HCT116 (cell line): ENCODE measurements at regions not wholly inside any gene's neighbourhood (a gene's known extent, or its start where the extent isn't known, plus 50 kb on each side); places are given as distances from the start of the nearest gene placed in this dataset.

ENCODE experiments used
- ATAC-seq: fragments of 200-7000 bp; cut with Tn5 transposase; 2 replicates; pipeline ENCODE4 v1.9.1; 2020; ENCODE audit warnings: mild to moderate bottlenecking, moderate library complexity
- BruUV-seq: library from RNA; stranded (reverse); fragments of 400-500 nt; replicated peaks from 2 replicates; lab custom pipeline; 2021; lab: Mats Ljungman, UMichigan
- CTCF ChIA-PET: fragments of 300-600 bp; sonication (Branson Sonifier 250); formaldehyde crosslinking; loops from one replicate; lab custom pipeline; 2021; ENCODE audit warnings: antibody characterized with exemption; lab: Charles Lee
- POLR2A ChIA-PET: fragments of 300-600, 350-600 bp; sonication (Branson Sonifier 250); formaldehyde crosslinking; loops from one replicate; lab custom pipeline; 2021; ENCODE audit warnings: antibody characterized with exemption; lab: Charles Lee
- RAD21 ChIA-PET, 2 experiments: fragments of 300-600 bp; sonication (Branson Sonifier 250); formaldehyde crosslinking; loops; one replicate each; lab custom pipeline; 2023; ENCODE audit warnings: low total read pairs in 2 of 2; ENCODE audit not compliant: uncharacterized antibody in 2 of 2, unreplicated experiment in 2 of 2, low non-redundant PET in 1 of 2; lab: Charles Lee
- DNase-seq: peaks from one replicate; pipeline ENCODE4 v3.0.0-alpha.2; 2010; ENCODE audit warnings: low read depth, low spot score
- H2AFZ ChIP-seq: fragments of 200-600 bp; shearing (Covaris generic), sonication (generic); 2 replicates; pipeline ENCODE4 v1.6.1; 2017; ENCODE audit warnings: low read depth, mixed run types, mixed read lengths, antibody characterized with exemption, low read length; ENCODE audit not compliant: poor library complexity, severe bottlenecking
- H3K27ac ChIP-seq: 2 replicates; pipeline ENCODE4 v1.5.1; 2012; ENCODE audit warnings: low read depth, low read length
- H3K27me3 ChIP-seq: fragments of 200-600 bp; sonication (generic); 2 replicates; pipeline ENCODE4 v1.6.1; 2016; ENCODE audit warnings: mixed run types, low read length, mixed read lengths; ENCODE audit not compliant: insufficient read depth
- H3K36me3 ChIP-seq, 2 experiments: fragments of 200-500 bp in 1 of 2; fragments of 200-600 bp in 1 of 2; sonication (Bioruptor generic) in 1 of 2; sonication (generic) in 1 of 2; 2 replicates each; pipeline versions ENCODE4 v1.5.1 to v1.6.1; 2014 to 2016; ENCODE audit warnings: low read length in 2 of 2, inconsistent platforms in 1 of 2, mixed read lengths in 1 of 2, mixed run types in 1 of 2; ENCODE audit not compliant: insufficient read depth in 2 of 2, control insufficient read depth in 1 of 2
- H3K4me1 ChIP-seq, 2 experiments: fragments of 200-600 bp in 1 of 2; sonication (generic) in 1 of 2; 2 replicates each; pipeline versions ENCODE4 v1.5.1 to v1.6.1; 2012 to 2017; ENCODE audit warnings: low read length in 2 of 2, inconsistent platforms in 1 of 2, mild to moderate bottlenecking in 1 of 2, mixed read lengths in 1 of 2, mixed run types in 1 of 2, moderate library complexity in 1 of 2; ENCODE audit not compliant: insufficient read depth in 2 of 2, control insufficient read depth in 1 of 2
- H3K4me2 ChIP-seq: fragments of 200-600 bp; sonication (generic); 2 replicates; pipeline ENCODE4 v1.6.1; 2017; ENCODE audit warnings: mixed run types, low read length, mixed read lengths
- H3K4me3 ChIP-seq, 2 experiments: fragments of 200-600 bp in 1 of 2; sonication (generic) in 1 of 2; replicated peaks in 1 of 2; 2 replicates each; pipeline ENCODE4 v1.5.1; 2011 to 2016; ENCODE audit warnings: low read length in 2 of 2, control low read depth in 1 of 2, low read depth in 1 of 2, mild to moderate bottlenecking in 1 of 2, mixed read lengths in 1 of 2, mixed run types in 1 of 2
- H3K79me2 ChIP-seq: fragments of 200-600 bp; sonication (generic); 2 replicates; pipeline ENCODE4 v1.6.1; 2017; ENCODE audit warnings: mild to moderate bottlenecking, mixed run types, low read length, moderate library complexity, mixed read lengths; ENCODE audit not compliant: insufficient read depth
- H3K9ac ChIP-seq: fragments of 200-600 bp; sonication (generic); 2 replicates; pipeline ENCODE4 v1.6.1; 2016; ENCODE audit warnings: low read length, mixed read lengths
- H3K9me2 ChIP-seq: fragments of 200-600 bp; sonication (generic), shearing (Covaris generic); 2 replicates; pipeline ENCODE4 v1.6.1; 2017; ENCODE audit warnings: mixed run types, mild to moderate bottlenecking, moderate library complexity; ENCODE audit not compliant: insufficient read depth
- H3K9me3 ChIP-seq, 2 experiments: fragments of 200-500 bp in 1 of 2; fragments of 200-600 bp in 1 of 2; sonication (Bioruptor generic) in 1 of 2; sonication (generic) in 1 of 2; 2 replicates each; pipeline ENCODE4 v1.6.1; 2014 to 2017; ENCODE audit warnings: low read length in 2 of 2, mixed read lengths in 2 of 2, inconsistent platforms in 1 of 2, low read depth in 1 of 2, mild to moderate bottlenecking in 1 of 2, mixed run types in 1 of 2, moderate library complexity in 1 of 2; ENCODE audit not compliant: control insufficient read depth in 1 of 2, insufficient read depth in 1 of 2
- H4K20me1 ChIP-seq: fragments of 200-600 bp; sonication (generic), shearing (Covaris generic); 2 replicates; pipeline ENCODE4 v1.6.1; 2017; ENCODE audit warnings: mixed run types, mild to moderate bottlenecking, moderate library complexity; ENCODE audit not compliant: insufficient read depth
- CBX3 ChIP-seq: IDR thresholded peaks from 2 replicates; pipeline ENCODE4 v1.6.1; 2012; ENCODE audit warnings: low read depth
- CEBPB ChIP-seq: IDR thresholded peaks from 2 replicates; pipeline ENCODE4 v1.6.1; 2012; ENCODE audit warnings: low read depth
- ELF1 ChIP-seq: IDR thresholded peaks from 2 replicates; pipeline ENCODE4 v1.6.1; 2012; ENCODE audit warnings: low read depth, borderline replicate concordance
- EZH2phosphoT487 ChIP-seq: fragments of 200-600 bp; IDR thresholded peaks from 2 replicates; pipeline ENCODE4 v1.6.1; 2018; ENCODE audit warnings: antibody characterized with exemption, borderline replicate concordance
- JUND ChIP-seq: IDR thresholded peaks from 2 replicates; pipeline ENCODE4 v1.6.1; 2012
- POLR2AphosphoS5 ChIP-seq: IDR thresholded peaks from 2 replicates; pipeline ENCODE4 v1.6.1; 2011; ENCODE audit warnings: mild to moderate bottlenecking, low read depth, low read length, moderate library complexity
- RAD21 ChIP-seq: IDR thresholded peaks from 2 replicates; pipeline ENCODE4 v1.6.1; 2012; ENCODE audit warnings: low read depth, mild to moderate bottlenecking
- SP1 ChIP-seq: IDR thresholded peaks from 2 replicates; pipeline ENCODE4 v1.6.1; 2012; ENCODE audit warnings: low read depth
- SRF ChIP-seq: IDR thresholded peaks from 2 replicates; pipeline ENCODE4 v1.6.1; 2012; ENCODE audit warnings: low read depth
- TCF7L2 ChIP-seq: IDR thresholded peaks from 2 replicates; pipeline ENCODE4 v1.7.0; 2011; ENCODE audit warnings: borderline replicate concordance, inconsistent platforms; ENCODE audit not compliant: insufficient read depth, insufficient read length; ENCODE audit errors: extremely low read depth
- YY1 ChIP-seq: IDR thresholded peaks from 2 replicates; pipeline ENCODE4 v1.6.1; 2011; ENCODE audit warnings: low read length, low read depth, moderate library complexity, mild to moderate bottlenecking; ENCODE audit not compliant: insufficient replicate concordance; ENCODE audit errors: extremely low read depth
- ZFX ChIP-seq: fragments of 450-650 bp; IDR thresholded peaks from 2 replicates; pipeline ENCODE4 v1.6.1; 2017
- ZNF274 ChIP-seq: fragments of 200-500 bp; sonication (Bioruptor generic); IDR thresholded peaks from 2 replicates; pipeline ENCODE4 v1.6.1; 2014; ENCODE audit warnings: mild to moderate bottlenecking, low read depth, low read length, inconsistent platforms
- intact Hi-C: fragments of 100-400 bp; cut with micrococcal nuclease; formaldehyde crosslinking; loops from 2 replicates; pipeline ENCODE4 v1.10.0; 2022
- TF ChIP-seq, protein P1 (sequence below), 3 experiments: fragments of 200-600 bp in 1 of 3; sonication (generic) in 1 of 3; IDR thresholded peaks in 2 of 3; conservative IDR thresholded peaks in 1 of 3; 2 replicates each; pipeline ENCODE4 v1.5.1; 2012 to 2017; ENCODE audit warnings: low read depth in 2 of 3, low read length in 2 of 3, antibody characterized with exemption in 1 of 3, borderline replicate concordance in 1 of 3, control low read depth in 1 of 3, mild to moderate bottlenecking in 1 of 3, mixed read lengths in 1 of 3, mixed run types in 1 of 3, moderate library complexity in 1 of 3; ENCODE audit not compliant: insufficient read depth in 1 of 3
- TF ChIP-seq, protein P2 (sequence below): IDR thresholded peaks from 2 replicates; pipeline ENCODE4 v1.6.1; 2012
- TF ChIP-seq, protein P3 (sequence below): IDR thresholded peaks from 2 replicates; pipeline ENCODE4 v1.6.1; 2012
- TF ChIP-seq, protein P4 (sequence below): IDR thresholded peaks from 2 replicates; pipeline ENCODE4 v1.6.1; 2012; ENCODE audit warnings: low read depth

DNA sequence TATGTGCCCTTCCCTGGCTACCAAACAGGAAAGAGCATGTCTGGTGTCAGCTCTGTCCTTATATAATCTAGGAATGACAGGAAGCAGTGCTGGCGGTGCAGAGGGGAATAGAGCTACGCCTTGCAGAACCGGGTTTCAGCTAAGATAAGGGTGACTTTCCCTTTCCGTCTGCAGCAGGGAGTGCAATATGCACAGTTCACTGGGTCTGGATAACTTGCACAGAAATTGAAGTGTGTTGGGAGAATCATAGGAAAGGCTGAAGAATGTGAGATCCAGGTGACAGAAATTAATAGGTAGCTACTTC is 90.0 kb upstream of the TSHZ3 start:
- H3K4me1 ChIP-seq, result no peaks in the 10 kb centered on the region
- no peaks in the 10 kb centered on the region for H3K36me3 ChIP-seq
- H3K4me2 ChIP-seq, result no peak overlapping the region
- H2AFZ ChIP-seq, result no peak overlapping the region
- RAD21 ChIA-PET, result no interaction called here
- H3K27me3 ChIP-seq, result no peaks in the 10 kb centered on the region
- H3K9me2 ChIP-seq, result no peaks in the 10 kb centered on the region
- no peak for TF ChIP-seq ELF1
- TF ChIP-seq SP1, result no peak
- no peak for TF ChIP-seq JUND
- no peak for ATAC-seq
- peaks cover 9 to 43% of the 10 kb centered on the region in 2 experiments; a peak in 2 of 4 replicates for H3K9me3 ChIP-seq
- CTCF ChIA-PET, result no interaction called here
- intact Hi-C loops, result no loop called here
- H3K9ac ChIP-seq, result no peak overlapping the region
- no TSS peak for BruUV-seq
- no peaks in the 10 kb centered on the region for H4K20me1 ChIP-seq
- no peak for DNase-seq
- no peak overlapping the region for H3K4me3 ChIP-seq
- no peak overlapping the region for H3K27ac ChIP-seq
- POLR2A ChIA-PET, result no interaction called here
- H3K79me2 ChIP-seq, result no peaks in the 10 kb centered on the region

DNA sequence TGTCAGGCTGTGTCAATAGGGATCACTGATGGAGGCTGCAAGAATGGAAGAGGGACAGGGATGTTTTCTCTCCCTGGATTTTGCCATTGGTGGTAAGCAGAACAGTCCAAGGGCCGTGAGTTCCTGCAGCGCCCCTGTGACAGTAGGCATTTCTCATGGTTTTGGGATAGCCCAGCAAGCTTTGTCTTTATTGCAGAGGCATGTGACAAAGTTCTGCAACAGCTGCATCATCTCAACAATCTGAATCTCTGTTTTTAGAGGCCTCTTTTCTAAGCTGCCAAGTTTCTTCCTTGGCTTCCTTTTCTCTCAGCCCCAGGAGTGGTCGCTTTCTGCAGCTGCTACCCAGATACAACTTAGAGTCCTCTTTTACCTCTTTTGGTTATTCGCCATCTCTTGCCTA is 95.7 kb upstream of the TSHZ3 start:
- H2AFZ ChIP-seq, result no peak overlapping the region
- no peaks in the 10 kb centered on the region for H3K9me2 ChIP-seq
- ChIA-PET CTCF (no interaction called here), POLR2A (no interaction called here), RAD21 (no interaction called here)
- H3K9ac ChIP-seq, result no peak overlapping the region
- no peak overlapping the region for H3K4me3 ChIP-seq
- no peaks in the 10 kb centered on the region for H4K20me1 ChIP-seq
- no peaks in the 10 kb centered on the region for H3K27me3 ChIP-seq
- DNase-seq (no peak), ATAC-seq (no peak)
- no peaks in the 10 kb centered on the region for H3K4me1 ChIP-seq
- H3K36me3 ChIP-seq, result no peaks in the 10 kb centered on the region
- H3K9me3 ChIP-seq, result peaks cover 4 to 31% of the 10 kb centered on the region in 2 experiments; a peak in 2 of 4 replicates
- BruUV-seq, result no TSS peak
- no peaks in the 10 kb centered on the region for H3K79me2 ChIP-seq
- H3K27ac ChIP-seq, result no peak overlapping the region
- H3K4me2 ChIP-seq, result no peak overlapping the region
- intact Hi-C loops, result no loop called here
- TF ChIP-seq ELF1 (no peak), YY1 (no peak), RAD21 (no peak), SRF (no peak), JUND (no peak), ZFX (no peak), POLR2AphosphoS5 (no peak), EZH2phosphoT487 (no peak), CEBPB (no peak), TCF7L2 (no peak), ZNF274 (no peak), CBX3 (no peak), SP1 (no peak)
- TF ChIP-seq, protein P1, sequence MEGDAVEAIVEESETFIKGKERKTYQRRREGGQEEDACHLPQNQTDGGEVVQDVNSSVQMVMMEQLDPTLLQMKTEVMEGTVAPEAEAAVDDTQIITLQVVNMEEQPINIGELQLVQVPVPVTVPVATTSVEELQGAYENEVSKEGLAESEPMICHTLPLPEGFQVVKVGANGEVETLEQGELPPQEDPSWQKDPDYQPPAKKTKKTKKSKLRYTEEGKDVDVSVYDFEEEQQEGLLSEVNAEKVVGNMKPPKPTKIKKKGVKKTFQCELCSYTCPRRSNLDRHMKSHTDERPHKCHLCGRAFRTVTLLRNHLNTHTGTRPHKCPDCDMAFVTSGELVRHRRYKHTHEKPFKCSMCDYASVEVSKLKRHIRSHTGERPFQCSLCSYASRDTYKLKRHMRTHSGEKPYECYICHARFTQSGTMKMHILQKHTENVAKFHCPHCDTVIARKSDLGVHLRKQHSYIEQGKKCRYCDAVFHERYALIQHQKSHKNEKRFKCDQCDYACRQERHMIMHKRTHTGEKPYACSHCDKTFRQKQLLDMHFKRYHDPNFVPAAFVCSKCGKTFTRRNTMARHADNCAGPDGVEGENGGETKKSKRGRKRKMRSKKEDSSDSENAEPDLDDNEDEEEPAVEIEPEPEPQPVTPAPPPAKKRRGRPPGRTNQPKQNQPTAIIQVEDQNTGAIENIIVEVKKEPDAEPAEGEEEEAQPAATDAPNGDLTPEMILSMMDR (IDR thresholded peaks at IDR 0.05 in 2 of 3, conservative IDR thresholded peaks at IDR 0.05 in 1 of 3; ENCODE audit: borderline replicate concordance in 1 of 3, insufficient read depth in 1 of 3, low read depth in 2 of 3, low read length in 2 of 3), result no peak
- TF ChIP-seq, protein P2, sequence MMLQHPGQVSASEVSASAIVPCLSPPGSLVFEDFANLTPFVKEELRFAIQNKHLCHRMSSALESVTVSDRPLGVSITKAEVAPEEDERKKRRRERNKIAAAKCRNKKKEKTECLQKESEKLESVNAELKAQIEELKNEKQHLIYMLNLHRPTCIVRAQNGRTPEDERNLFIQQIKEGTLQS, result no peak
- TF ChIP-seq, protein P3, sequence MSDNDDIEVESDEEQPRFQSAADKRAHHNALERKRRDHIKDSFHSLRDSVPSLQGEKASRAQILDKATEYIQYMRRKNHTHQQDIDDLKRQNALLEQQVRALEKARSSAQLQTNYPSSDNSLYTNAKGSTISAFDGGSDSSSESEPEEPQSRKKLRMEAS, result no peak
- TF ChIP-seq, protein P4, sequence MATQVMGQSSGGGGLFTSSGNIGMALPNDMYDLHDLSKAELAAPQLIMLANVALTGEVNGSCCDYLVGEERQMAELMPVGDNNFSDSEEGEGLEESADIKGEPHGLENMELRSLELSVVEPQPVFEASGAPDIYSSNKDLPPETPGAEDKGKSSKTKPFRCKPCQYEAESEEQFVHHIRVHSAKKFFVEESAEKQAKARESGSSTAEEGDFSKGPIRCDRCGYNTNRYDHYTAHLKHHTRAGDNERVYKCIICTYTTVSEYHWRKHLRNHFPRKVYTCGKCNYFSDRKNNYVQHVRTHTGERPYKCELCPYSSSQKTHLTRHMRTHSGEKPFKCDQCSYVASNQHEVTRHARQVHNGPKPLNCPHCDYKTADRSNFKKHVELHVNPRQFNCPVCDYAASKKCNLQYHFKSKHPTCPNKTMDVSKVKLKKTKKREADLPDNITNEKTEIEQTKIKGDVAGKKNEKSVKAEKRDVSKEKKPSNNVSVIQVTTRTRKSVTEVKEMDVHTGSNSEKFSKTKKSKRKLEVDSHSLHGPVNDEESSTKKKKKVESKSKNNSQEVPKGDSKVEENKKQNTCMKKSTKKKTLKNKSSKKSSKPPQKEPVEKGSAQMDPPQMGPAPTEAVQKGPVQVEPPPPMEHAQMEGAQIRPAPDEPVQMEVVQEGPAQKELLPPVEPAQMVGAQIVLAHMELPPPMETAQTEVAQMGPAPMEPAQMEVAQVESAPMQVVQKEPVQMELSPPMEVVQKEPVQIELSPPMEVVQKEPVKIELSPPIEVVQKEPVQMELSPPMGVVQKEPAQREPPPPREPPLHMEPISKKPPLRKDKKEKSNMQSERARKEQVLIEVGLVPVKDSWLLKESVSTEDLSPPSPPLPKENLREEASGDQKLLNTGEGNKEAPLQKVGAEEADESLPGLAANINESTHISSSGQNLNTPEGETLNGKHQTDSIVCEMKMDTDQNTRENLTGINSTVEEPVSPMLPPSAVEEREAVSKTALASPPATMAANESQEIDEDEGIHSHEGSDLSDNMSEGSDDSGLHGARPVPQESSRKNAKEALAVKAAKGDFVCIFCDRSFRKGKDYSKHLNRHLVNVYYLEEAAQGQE, result no peak
